ENCODE measurements at regions not wholly inside any gene's neighbourhood (a gene's known extent, or its start where the extent isn't known, plus 50 kb on each side); places are given as distances from the start of the nearest gene placed in this dataset.
A peak's percentile ranks its signal among the peaks of the same experiment; 100 is the strongest.

DNA sequence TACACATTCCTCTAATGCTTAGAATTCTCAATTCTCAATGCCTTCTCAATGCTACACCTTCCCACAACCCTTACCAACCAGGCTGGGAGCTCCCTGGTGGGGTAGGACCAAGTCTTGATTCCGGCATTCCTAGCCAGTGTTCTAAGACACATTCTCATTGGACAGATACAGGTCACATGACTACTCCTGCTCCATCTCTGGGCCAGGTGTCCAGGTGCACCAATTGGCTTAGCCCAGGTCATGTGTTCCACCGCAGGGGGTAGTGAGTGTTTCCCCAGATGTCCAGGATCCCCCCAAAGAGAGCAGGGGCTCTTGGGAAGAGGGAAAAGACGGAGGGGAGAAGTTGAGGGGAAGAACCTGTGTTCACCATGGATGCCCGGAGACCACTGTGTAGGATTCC, 58.7 kb upstream of the MLN start:
- no peak for DNase-seq

DNA sequence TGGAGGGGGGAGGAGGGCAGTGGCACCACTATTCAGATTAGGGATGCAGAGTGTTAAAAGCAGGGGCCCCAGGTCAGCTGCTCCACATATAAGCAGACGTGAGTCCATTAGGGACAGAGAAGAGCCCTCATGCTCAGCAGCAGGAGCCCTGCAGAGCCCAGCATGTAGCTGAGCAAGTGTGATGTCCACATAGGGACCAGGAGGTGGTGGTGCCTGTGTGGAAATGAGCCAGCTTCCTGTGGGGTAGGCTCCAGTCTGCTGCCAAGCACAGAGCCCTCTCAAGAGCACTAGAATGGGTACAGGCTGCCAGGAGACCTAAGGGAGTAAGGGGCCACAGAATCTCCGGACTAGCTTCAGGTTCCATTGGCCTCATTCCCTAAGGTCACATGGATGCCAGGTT, 57.9 kb upstream of the MLN start:
- no peak for DNase-seq

DNA sequence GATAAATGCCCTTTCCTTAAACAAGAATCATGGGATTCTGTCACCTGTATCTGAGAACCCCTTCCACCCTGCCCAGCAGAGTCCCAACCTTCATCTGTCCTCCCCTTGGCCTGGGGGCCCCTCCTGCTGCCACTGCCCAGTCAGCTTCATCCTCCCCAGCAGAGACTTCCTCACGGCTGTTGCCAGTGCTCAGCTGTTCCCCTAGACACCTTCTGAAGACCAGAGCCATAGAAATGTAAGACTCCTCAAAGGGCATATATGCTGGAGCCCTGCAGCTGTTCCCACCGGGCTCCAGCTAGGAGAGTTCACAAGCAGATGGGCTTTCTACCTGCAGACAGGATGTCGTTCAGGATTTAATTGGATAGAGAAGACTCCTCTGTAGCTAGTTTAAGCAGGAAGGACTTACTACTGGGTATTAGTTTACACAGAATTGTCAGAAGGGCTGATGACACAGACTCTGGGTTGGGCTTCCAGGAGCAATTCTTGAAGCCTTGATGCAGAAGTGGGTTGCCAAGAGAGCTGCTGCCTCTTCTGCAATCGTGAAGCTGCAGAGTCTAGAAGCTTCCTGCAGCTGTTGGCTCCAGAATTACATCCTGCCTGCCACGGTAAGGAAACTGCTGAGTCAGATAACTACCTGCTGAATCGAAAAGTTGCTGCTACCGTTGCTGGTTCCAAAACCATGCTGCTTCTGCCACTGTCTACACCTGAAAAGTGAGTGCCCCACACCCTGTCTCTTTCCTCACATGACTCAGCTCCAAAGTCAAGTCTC, 57.1 kb upstream of the MLN start:
- DNase-seq: peak; percentile 34

DNA sequence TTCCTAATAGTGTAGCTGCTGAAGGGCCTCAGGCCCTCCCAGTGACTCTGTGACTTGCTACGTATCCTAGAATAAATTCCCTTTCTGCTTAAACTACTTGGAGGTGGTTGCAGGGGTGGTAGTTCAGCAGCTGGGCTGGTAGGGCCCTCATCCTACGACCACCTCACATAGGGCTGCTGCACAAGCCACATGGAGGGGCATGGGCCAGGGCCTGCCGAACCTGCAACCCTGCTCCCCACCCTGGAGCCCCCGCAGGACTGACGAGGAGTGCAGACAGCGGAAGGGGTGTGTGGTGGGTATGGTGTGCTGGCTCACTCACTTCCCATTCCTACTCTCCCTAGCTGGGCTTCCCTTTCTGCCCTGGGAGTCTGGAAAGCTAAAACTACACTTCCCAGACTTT, 56.2 kb upstream of the MLN start:
- DNase-seq: no peak

DNA sequence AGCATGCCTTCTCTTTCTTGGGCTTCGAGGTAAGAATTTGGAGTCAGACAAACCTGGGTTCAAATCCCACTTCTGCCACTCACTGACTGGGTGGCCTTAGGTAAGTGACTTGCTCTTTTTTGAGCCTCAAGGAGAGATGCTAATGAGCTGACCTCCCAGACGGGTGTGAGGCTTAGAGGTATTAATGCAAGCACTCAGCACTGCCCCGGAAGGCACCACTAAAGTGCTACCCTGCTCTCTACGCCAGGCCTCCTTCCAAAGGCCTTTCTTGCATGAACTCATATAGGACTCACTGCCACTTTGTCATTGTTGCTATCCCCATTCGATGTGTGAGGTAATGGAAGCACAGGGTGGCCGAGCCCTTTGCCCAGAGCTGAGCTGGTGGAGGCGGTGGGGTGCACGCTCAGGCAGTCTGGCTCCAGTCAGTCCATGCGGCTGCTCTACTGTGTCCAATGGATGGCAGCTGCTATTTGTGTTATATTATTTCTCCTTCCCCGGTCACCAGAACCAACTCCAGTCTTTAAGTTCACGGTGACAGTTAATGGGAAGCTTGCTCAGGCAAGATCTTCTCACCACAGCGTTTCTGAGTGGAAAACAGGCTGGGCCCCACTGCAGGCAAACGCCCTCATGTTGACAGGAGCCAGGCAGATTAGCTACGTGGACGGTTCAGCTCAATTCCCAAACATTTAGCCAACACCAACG, 55.2 kb upstream of the MLN start:
- no peak for DNase-seq

DNA sequence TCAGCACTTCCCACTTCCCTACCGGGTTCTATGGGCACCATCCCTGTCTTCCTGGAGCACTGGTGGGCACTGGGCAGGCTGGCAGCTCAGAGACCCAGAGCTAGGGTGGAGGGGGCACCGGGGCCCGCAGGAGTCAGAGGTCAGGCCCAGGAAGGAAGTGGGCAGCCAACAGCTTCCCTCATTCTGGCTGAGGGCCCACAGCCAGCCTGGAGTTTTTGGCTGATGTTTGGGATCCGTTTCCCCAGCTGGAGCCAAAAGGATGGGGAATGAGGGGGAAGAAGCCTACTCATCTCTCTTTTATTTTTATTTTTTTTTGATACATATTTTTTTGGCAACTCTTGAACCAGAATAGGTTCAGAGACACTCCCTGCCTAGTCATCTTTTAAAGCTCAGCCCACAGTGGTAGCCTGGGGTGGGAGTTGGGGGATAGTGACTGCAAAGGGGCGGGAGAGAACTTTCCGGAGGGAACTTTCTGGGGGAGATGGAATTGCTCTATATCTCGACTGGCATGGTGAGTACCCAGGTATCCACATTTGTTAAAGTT, 54.2 kb upstream of the MLN start:
- no peak for DNase-seq

DNA sequence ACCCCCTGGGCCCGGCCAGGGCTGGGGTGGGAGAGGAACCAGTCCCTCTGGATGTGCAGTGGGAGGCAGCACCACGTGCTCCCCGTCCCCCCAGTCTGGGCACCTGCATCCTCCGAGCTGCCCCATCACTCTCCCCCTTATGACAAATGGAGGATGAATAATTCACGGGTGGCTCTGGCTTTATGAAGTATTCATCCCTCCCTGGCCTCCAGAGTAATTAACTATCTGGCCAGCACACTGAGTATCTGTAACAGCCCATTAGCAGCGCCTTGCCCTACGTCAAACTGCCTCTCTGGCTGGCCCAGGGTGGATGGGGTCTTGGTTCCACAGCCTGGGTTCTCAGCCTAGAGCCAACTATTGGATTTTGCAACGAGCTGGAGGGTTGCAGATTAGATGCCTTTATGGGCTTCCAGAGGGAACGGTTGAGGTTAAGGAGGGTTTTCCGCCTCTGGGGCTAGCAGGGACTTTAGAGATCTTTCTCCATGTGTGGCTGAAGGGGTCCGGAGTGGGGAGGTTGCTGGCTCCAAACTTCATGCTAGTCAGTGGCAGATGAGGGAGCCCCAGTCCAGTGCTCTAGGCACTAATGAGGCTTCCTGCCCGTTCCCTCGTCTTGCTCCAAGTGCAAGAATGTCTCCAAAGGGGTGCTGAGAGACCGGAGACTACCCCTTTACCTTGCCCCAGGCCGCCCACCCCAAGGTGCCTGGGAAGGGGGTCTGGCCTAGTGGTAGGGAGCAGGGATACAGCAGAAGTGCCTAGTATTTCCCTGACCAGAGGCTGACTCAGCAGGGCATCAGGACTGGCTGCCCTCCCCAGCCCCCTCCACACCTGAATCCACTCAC, 53.5 kb upstream of the MLN start:
- no peak for DNase-seq

DNA sequence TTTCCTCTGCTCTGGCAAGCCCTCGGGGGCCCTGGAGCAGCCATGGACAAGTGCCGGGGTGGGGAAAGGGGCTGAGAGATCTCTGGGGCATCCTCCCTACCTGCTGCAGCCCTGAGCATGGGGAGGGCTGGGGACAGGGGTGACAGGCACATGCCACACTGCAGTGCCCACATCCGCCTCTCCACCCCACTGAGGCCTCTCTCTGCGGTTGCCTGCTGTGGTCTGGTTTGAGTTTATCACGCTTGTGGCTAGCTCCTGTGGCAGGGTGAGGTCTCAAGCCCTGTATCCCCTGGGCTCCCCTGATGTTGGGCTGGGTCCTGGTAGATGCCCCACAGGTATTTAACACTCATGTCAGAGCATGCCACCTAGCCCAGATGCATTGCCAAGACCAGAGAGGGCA, 52.9 kb upstream of the MLN start:
- no peak for DNase-seq

DNA sequence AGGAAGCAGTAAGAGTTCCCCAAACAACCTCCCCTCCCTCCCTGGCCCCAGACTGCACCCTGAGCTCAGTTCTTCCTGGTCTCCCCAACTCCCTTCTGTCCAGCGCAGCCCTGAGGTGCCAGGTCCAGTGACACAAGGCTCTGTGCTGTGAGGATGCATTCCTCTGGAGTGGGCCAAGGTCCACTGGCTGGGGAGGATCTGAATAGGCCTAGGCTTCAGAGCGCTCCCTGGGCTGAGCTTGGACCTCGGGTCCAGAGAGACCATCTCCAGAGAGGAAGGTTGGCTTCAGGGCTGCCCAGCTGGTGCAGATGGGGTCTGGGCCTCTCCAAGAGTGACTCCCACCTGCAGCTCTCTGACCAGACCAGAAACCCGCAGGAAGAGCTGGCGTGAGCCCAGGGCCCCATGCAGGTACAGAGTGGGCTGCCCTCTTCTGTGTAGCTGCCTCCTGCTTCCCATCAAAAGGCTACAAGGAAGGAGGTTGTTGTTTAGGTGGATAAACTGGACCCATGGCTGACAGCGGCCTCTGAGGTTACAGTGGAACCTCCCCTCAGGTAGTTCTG, 52.3 kb upstream of the MLN start:
- no peak for DNase-seq

DNA sequence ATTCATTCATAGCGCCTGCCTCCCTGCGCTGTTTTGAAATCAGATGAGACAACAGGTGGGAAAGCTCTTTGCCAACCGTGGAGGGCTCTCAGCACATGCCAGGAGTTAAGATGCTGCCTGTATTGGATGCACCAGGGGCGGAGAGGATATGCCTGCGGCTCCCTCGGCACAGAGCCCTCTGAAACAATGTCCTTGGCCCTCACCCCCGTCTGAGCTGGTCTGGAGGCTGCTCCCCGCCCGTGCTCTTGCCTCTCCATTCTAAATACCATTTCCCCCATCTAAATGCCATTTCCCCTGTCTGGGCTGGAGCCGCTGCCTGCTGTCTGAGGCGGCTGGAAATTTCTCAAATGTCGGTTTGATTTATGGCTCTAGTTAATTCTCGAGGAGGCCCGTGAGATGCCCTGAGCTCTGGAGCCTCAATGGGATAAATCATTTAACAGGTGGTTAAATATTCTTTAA, 50.8 kb upstream of the MLN start:
- DNase-seq: peak; percentile 73

DNA sequence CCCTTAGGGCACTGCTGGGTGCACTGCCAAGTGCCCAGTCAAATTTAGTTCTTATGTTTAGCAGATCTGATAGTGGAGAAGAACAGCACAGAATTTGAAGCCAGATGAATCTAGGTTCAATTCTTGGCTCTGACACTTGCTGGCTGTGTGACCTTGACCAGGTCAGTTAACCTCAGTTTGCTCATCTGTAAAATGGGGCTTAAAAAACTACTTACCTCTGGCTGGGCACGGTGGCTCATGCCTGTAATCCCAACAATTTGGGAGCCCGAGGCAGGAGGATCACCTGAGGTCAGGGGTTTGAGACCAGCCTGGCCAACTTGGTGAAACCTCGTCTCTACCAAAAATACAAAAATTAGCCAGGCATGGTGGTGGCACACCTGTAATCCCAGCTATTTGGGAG, 49.9 kb upstream of the MLN start:
- DNase-seq: no peak

Measured in NCI-H1436 (cell line).